CD4-positive, alpha-beta memory T cell (primary cell): ENCODE measurements at regions not wholly inside any gene's neighbourhood (a gene's known extent, or its start where the extent isn't known, plus 50 kb on each side); places are given as distances from the start of the nearest gene placed in this dataset.

ENCODE experiments used
- CTCF ChIA-PET: fragments of 350-600 bp; sonication (Branson Sonifier 250); formaldehyde crosslinking; loops from one replicate; lab custom pipeline; 2021; ENCODE audit warnings: inconsistent platforms; ENCODE audit not compliant: partially characterized antibody; lab: Charles Lee
- POLR2A ChIA-PET: fragments of 350-600 bp; sonication (Branson Sonifier 250); formaldehyde crosslinking; loops from one replicate; lab custom pipeline; 2021; ENCODE audit not compliant: partially characterized antibody; lab: Charles Lee
- DNase-seq, 5 donors: peaks; one replicate each; pipeline versions ENCODE4 v3.0.0 to v3.0.0-alpha.2; 2020 to 2022; ENCODE audit warnings: mixed read lengths in 1 of 5
- H3K27ac ChIP-seq: one replicate; pipeline ENCODE4 v1.7.0; 2013; ENCODE audit warnings: low read depth, low read length
- H3K27me3 ChIP-seq: 2 replicates; pipeline ENCODE4 v1.7.0; 2013; ENCODE audit warnings: mild to moderate bottlenecking, low read length, moderate library complexity; ENCODE audit not compliant: insufficient read depth
- H3K36me3 ChIP-seq: 2 replicates; pipeline ENCODE4 v1.7.0; 2013; ENCODE audit warnings: mild to moderate bottlenecking, low read length, moderate library complexity; ENCODE audit not compliant: insufficient read depth
- H3K4me1 ChIP-seq: 2 replicates; pipeline ENCODE4 v1.7.0; 2013; ENCODE audit warnings: mild to moderate bottlenecking, low read length, moderate library complexity; ENCODE audit not compliant: insufficient read depth
- H3K4me3 ChIP-seq, 2 donors: one replicate each; pipeline ENCODE4 v1.7.0; 2013; ENCODE audit warnings: low read length in 2 of 2, mild to moderate bottlenecking in 1 of 2
- H3K9me3 ChIP-seq, 2 donors: one replicate each; pipeline ENCODE4 v1.7.0; 2013; ENCODE audit warnings: low read length in 2 of 2, control low read depth in 1 of 2; ENCODE audit not compliant: control insufficient read depth in 1 of 2
- H3K27ac Mint-ChIP-seq, 7 donors: one replicate each; pipeline ENCODE4 v1.8.0; 2020 to 2021; ENCODE audit warnings: mixed read lengths in 7 of 7, mild to moderate bottlenecking in 6 of 7, inconsistent platforms in 3 of 7, moderate library complexity in 3 of 7
- H3K27me3 Mint-ChIP-seq, 2 donors: one replicate each; pipeline ENCODE4 v1.8.0; 2020 to 2021; ENCODE audit warnings: mixed read lengths in 2 of 2
- H3K36me3 Mint-ChIP-seq, 2 donors: one replicate each; pipeline ENCODE4 v1.8.0; 2020 to 2021; ENCODE audit warnings: mixed read lengths in 2 of 2, inconsistent platforms in 1 of 2, mild to moderate bottlenecking in 1 of 2
- H3K4me1 Mint-ChIP-seq, 4 donors: one replicate each; pipeline ENCODE4 v1.8.0; 2020 to 2021; ENCODE audit warnings: mixed read lengths in 4 of 4, mild to moderate bottlenecking in 1 of 4
- H3K4me3 Mint-ChIP-seq, 8 donors: one replicate each; pipeline ENCODE4 v1.8.0; 2020 to 2021; ENCODE audit warnings: mixed read lengths in 8 of 8, mild to moderate bottlenecking in 7 of 8, moderate library complexity in 6 of 8, inconsistent platforms in 3 of 8
- H3K9me3 Mint-ChIP-seq, 8 donors: one replicate each; pipeline ENCODE4 v1.8.0; 2020 to 2021; ENCODE audit warnings: mixed read lengths in 8 of 8, mild to moderate bottlenecking in 5 of 8, inconsistent platforms in 3 of 8, moderate library complexity in 1 of 8
- intact Hi-C: fragments of 100-400 bp; cut with micrococcal nuclease; formaldehyde crosslinking; loops from one replicate; pipeline ENCODE4 v1.15.1; 2023

DNA sequence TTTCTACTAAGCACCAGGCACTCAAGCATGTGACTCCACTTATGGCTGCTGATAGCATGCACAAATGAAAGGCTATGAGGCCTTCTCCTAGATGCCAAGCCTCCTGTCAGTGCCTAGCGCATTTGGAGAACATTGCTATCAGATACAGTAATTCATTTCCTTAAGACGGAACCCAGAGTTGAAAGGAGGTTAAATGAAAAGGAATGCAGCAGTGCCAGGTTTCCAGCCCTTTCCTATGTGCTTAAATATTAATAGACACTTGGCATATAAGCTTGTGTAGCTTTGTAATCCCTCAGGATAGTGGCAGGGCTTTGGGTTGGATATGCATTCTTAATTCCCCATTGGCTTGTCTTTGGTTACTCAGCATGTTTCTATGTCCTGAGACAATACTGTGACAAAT lies 140.1 kb upstream of the FRY start:
- Mint-ChIP-seq H3K9me3 (no peaks in the 10 kb centered on the region), H3K4me3 (no peak overlapping the region), H3K27ac (no peak overlapping the region), H3K36me3 (no peaks in the 10 kb centered on the region), H3K4me1 (peaks cover 5 to 23% (median 10%) of the 10 kb centered on the region in 4 donors), H3K27me3 (peaks cover 0 to 1% of the 10 kb centered on the region in 2 donors)
- Histone ChIP-seq H3K27me3 (no peaks in the 10 kb centered on the region), H3K4me1 (peaks cover 2% of the 10 kb centered on the region), H3K9me3 (no peaks in the 10 kb centered on the region), H3K36me3 (no peaks in the 10 kb centered on the region), H3K27ac (no peak overlapping the region), H3K4me3 (no peak overlapping the region)
- CTCF ChIA-PET, result interaction anchor here (0.7 kb wide), 1 partner anchor 10 kb away, joined by 4 read pairs; no protein-coding TSS in a partner anchor
- intact Hi-C loops, result no loop called here
- DNase-seq, result no peak
- POLR2A ChIA-PET, result no interaction called here

DNA sequence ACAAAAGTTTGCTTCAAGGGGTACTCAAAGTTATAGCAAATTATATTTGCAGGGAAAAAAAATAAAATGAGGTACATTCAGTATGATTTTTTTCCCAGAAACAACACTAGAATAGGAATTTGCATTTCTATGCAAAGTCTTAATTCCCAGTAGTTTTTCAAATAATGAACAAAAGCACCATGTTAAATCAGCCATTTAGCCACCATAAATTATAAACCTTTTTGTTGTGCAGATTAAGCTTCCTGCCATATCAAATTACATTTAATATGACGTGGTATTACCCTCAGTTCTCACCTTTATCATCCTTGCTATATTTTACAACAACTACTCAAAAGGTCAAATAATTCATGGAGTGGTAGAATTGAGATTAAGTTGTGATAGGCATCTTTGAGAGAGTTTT lies 136.6 kb upstream of the FRY start:
- POLR2A ChIA-PET, result no interaction called here
- intact Hi-C loops, result no loop called here
- H3K9me3 Mint-ChIP-seq, result no peaks in the 10 kb centered on the region
- Histone ChIP-seq H3K27me3 (no peaks in the 10 kb centered on the region), H3K36me3 (no peaks in the 10 kb centered on the region), H3K4me1 (peaks cover 27% of the 10 kb centered on the region), H3K27ac (no peak overlapping the region), H3K4me3 (no peak overlapping the region), H3K9me3 (no peaks in the 10 kb centered on the region)
- no peaks in the 10 kb centered on the region for H3K36me3 Mint-ChIP-seq
- peak overlapping the region in 1 of 8 donors; percentile 14 for H3K4me3 Mint-ChIP-seq
- H3K4me1 Mint-ChIP-seq, result peaks cover 7 to 52% (median 25%) of the 10 kb centered on the region in 4 donors
- CTCF ChIA-PET, result interaction anchor here (2.0 kb wide), 1 partner anchor 15 kb away, joined by 6 read pairs; no protein-coding TSS in a partner anchor
- peak overlapping the region in 1 of 7 donors; percentile 71 for H3K27ac Mint-ChIP-seq
- peaks cover 0 to 3% of the 10 kb centered on the region in 2 donors for H3K27me3 Mint-ChIP-seq
- DNase-seq, result no peak

DNA sequence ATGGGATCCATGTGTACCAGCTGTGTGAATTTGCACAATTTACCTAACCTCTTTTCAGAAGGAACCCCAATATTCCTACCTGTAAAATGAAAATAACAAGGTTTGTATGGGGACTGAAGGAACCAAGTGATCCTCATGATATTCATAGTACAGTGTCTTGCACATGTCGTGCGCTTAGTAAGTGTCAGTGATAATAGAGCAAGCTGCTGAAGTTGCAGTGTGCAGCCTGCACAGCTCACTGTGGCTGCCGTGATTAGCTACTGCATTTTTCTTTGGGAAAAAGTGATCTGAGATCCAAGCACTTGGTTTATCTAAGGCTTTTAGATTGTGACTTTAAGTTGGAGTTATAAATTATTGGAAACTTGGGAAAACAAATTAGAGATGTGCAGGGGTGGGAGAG lies 135.9 kb upstream of the FRY start:
- no peaks in the 10 kb centered on the region for H3K9me3 ChIP-seq
- no peak overlapping the region for H3K27ac ChIP-seq
- Mint-ChIP-seq H3K27ac (peak overlapping the region in 4 of 7 donors; percentile 42 to 76 (median 68)), H3K9me3 (no peaks in the 10 kb centered on the region), H3K27me3 (peaks cover 0 to 3% of the 10 kb centered on the region in 2 donors), H3K4me1 (peaks cover 10 to 58% (median 28%) of the 10 kb centered on the region in 4 donors), H3K4me3 (peak overlapping the region in 6 of 8 donors; percentile 8 to 64 (median 42)), H3K36me3 (no peaks in the 10 kb centered on the region)
- peaks cover 33% of the 10 kb centered on the region for H3K4me1 ChIP-seq
- H3K4me3 ChIP-seq, result no peak overlapping the region
- ChIA-PET CTCF (interaction anchor here (1.1 kb wide), 1 partner anchor 14 kb away, joined by 8 read pairs; no protein-coding TSS in a partner anchor), POLR2A (no interaction called here)
- no peaks in the 10 kb centered on the region for H3K27me3 ChIP-seq
- intact Hi-C loops, result no loop called here
- DNase-seq, result no peak
- H3K36me3 ChIP-seq, result no peaks in the 10 kb centered on the region

DNA sequence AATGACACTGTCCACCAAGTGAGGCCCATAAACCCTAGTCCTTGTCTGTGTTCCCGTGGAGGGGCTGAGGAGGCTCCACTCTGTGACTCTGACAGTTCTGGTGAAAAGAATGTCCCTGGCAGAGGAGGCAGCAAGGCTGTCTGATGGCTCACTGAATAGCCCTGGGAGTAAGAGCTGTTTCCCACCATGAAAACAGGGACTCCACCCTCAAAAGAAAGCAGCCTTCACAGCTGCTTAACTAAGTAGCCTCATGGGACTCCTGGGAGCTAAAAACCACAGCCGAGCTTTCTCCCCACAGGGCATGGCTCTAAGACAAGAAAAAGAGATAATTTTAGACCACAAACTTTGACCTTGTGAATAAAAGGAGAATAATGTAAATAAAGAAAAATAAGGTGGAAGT lies 135.1 kb upstream of the FRY start:
- CTCF ChIA-PET, result interaction anchor here (1.1 kb wide), 1 partner anchor 13 kb away, joined by 8 read pairs; no protein-coding TSS in a partner anchor
- no peak overlapping the region for H3K27ac ChIP-seq
- Mint-ChIP-seq H3K27me3 (peaks cover 0 to 3% of the 10 kb centered on the region in 2 donors), H3K27ac (peak overlapping the region in 5 of 7 donors; percentile 2 to 76 (median 71)), H3K9me3 (peaks cover 0 to 1% (median 0%) of the 10 kb centered on the region in 8 donors), H3K36me3 (no peaks in the 10 kb centered on the region), H3K4me1 (peaks cover 13 to 64% (median 31%) of the 10 kb centered on the region in 4 donors), H3K4me3 (peak overlapping the region in 5 of 8 donors; percentile 11 to 64 (median 32))
- H3K4me3 ChIP-seq, result no peak overlapping the region
- no peaks in the 10 kb centered on the region for H3K36me3 ChIP-seq
- no peaks in the 10 kb centered on the region for H3K9me3 ChIP-seq
- H3K4me1 ChIP-seq, result peaks cover 35% of the 10 kb centered on the region
- intact Hi-C loops, result no loop called here
- DNase-seq, result no peak
- no peaks in the 10 kb centered on the region for H3K27me3 ChIP-seq
- POLR2A ChIA-PET, result interaction anchor here (1.4 kb wide), 1 partner anchor 9 kb away, joined by 4 read pairs; no protein-coding TSS in a partner anchor

DNA sequence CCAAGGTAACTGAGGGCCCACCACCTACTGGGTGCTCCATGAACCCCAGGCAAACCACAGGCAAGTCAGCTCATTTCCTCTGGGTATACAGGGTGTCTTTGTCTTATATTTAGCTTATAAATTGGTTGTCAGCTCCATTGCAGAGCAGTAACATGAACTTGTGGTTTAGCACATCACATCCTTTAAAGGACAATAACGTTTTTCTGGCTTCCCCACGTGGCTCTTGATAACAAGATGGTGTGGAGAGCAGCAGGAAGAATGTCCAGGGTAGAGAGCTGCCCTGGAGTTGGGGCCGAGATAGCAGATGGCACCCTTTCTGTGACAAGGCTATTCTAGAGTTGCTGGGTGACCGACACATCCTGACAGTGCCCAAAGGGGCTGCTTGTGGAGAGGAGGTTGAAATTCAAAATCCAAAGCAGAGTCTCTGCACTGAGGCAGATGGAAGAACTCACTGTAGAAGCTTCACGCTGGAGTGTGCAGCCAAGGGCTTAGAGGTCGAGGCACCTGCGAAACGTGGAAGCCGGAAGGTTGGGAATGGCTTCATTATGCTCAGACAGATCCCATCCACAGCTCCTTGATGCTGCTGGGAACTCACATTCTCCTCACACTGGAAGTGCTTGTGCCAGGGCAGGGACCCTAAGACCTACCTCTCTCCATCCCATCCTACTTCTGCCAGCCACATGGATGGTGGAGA lies 133.0 kb upstream of the FRY start:
- Mint-ChIP-seq H3K9me3 (peaks cover 0 to 1% (median 0%) of the 10 kb centered on the region in 8 donors), H3K27ac (peak overlapping the region in 6 of 7 donors; percentile 31 to 90 (median 72)), H3K27me3 (peaks cover 0 to 3% of the 10 kb centered on the region in 2 donors), H3K4me1 (peaks cover 19 to 82% (median 44%) of the 10 kb centered on the region in 4 donors), H3K4me3 (peak overlapping the region in 6 of 8 donors; percentile 10 to 67 (median 45)), H3K36me3 (no peaks in the 10 kb centered on the region)
- Histone ChIP-seq H3K4me1 (peaks cover 45% of the 10 kb centered on the region), H3K27ac (no peak overlapping the region), H3K27me3 (no peaks in the 10 kb centered on the region), H3K9me3 (no peaks in the 10 kb centered on the region), H3K36me3 (no peaks in the 10 kb centered on the region), H3K4me3 (no peak overlapping the region)
- intact Hi-C loops, result no loop called here
- CTCF ChIA-PET, result interaction anchor here (0.9 to 5.0 kb wide), 2 partner anchors 11 to 266 kb away, joined by 4 to 31 read pairs; no protein-coding TSS in a partner anchor
- POLR2A ChIA-PET, result interaction anchor here (0.6 to 1.0 kb wide), 2 partner anchors 32 to 629 kb away, joined by 3 read pairs; no protein-coding TSS in a partner anchor
- peak in 2 of 5 donors; percentile 12 to 19 for DNase-seq

DNA sequence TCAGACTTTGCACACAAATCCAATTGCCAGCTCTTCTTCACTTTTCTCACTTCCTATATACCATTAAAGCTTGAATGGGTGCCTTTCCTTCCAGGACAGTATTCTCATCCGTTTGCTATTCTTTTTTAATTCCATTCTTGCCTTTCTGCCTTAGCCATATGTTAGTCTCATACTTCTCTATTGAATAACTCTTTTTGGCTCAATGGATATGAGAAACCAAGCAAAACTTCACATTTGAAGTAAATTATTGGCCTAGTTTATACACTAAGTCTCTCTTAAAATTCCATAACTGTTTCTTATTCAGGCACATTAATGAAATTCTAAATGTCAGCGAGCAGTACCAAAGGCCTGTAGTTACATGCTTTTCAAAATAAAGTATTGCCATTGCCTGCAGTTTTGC lies 129.6 kb upstream of the FRY start:
- H3K27me3 Mint-ChIP-seq, result peaks cover 0 to 1% of the 10 kb centered on the region in 2 donors
- CTCF ChIA-PET, result interaction anchor here (5.0 kb wide), 1 partner anchor 8 kb away, joined by 31 read pairs; no protein-coding TSS in a partner anchor

More for the DNA sequence above, 129.6 kb upstream of the FRY start:
- DNase-seq, result no peak
- Mint-ChIP-seq H3K36me3 (no peaks in the 10 kb centered on the region), H3K4me1 (peaks cover 18 to 82% (median 47%) of the 10 kb centered on the region in 4 donors), H3K9me3 (peaks cover 0 to 1% (median 0%) of the 10 kb centered on the region in 8 donors), H3K4me3 (no peak overlapping the region), H3K27ac (peak overlapping the region in 1 of 7 donors; percentile 4)
- Histone ChIP-seq H3K9me3 (no peaks in the 10 kb centered on the region), H3K36me3 (no peaks in the 10 kb centered on the region), H3K27ac (no peak overlapping the region), H3K27me3 (no peaks in the 10 kb centered on the region), H3K4me3 (no peak overlapping the region), H3K4me1 (peaks cover 50% of the 10 kb centered on the region)
- POLR2A ChIA-PET, result interaction anchor here (1.3 kb wide), 1 partner anchor 8 kb away, joined by 3 read pairs; no protein-coding TSS in a partner anchor
- intact Hi-C loops, result no loop called here
